Panc1 (cell line): ENCODE measurements at regions not wholly inside any gene's neighbourhood (a gene's known extent, or its start where the extent isn't known, plus 50 kb on each side); places are given as distances from the start of the nearest gene placed in this dataset.

ENCODE experiments used
- POLR2AphosphoS5 ChIP-seq: IDR thresholded peaks from 2 replicates; pipeline ENCODE4 v1.6.1; 2012; ENCODE audit warnings: mild to moderate bottlenecking, low read depth, low read length, moderate library complexity
- TF ChIP-seq, protein P1 (sequence below): fragments of 450-650 bp; IDR thresholded peaks from 2 replicates; pipeline ENCODE4 v1.5.1; 2017; ENCODE audit warnings: mild to moderate bottlenecking

DNA sequence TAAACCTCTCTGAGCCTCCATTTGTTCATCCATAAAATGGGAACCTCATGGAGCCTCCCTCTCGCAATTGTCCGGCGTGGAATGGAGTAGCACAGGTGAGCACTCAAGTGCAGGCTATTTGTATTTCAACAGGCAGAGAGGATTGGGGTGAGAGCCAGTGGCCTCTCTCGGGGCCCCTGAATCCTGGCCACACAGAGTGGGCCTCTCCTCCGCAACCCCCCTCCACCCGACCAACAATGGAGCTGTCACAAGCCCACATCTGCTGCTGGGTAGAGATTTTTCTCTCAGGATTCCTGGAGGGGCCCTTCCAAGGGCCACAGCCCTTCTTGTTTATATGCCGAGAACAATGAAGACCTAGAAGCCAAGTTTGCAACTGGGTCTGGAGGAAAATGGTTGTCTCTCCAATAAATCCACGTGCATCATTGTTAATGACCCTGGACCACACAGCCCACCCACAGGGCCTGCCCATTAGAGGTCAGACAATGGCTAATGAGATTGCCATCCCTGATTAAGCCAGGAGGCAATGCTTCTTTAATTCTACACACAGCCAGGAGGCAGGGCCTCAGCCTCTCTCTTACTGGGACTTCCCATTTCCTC, 233.0 kb downstream of the ANKRD60 start:
- TF ChIP-seq, protein P1, sequence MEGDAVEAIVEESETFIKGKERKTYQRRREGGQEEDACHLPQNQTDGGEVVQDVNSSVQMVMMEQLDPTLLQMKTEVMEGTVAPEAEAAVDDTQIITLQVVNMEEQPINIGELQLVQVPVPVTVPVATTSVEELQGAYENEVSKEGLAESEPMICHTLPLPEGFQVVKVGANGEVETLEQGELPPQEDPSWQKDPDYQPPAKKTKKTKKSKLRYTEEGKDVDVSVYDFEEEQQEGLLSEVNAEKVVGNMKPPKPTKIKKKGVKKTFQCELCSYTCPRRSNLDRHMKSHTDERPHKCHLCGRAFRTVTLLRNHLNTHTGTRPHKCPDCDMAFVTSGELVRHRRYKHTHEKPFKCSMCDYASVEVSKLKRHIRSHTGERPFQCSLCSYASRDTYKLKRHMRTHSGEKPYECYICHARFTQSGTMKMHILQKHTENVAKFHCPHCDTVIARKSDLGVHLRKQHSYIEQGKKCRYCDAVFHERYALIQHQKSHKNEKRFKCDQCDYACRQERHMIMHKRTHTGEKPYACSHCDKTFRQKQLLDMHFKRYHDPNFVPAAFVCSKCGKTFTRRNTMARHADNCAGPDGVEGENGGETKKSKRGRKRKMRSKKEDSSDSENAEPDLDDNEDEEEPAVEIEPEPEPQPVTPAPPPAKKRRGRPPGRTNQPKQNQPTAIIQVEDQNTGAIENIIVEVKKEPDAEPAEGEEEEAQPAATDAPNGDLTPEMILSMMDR, result no peak
- TF ChIP-seq POLR2AphosphoS5, result no peak
